ENCODE measurements at regions not wholly inside any gene's neighbourhood (a gene's known extent, or its start where the extent isn't known, plus 50 kb on each side); places are given as distances from the start of the nearest gene placed in this dataset.

DNA sequence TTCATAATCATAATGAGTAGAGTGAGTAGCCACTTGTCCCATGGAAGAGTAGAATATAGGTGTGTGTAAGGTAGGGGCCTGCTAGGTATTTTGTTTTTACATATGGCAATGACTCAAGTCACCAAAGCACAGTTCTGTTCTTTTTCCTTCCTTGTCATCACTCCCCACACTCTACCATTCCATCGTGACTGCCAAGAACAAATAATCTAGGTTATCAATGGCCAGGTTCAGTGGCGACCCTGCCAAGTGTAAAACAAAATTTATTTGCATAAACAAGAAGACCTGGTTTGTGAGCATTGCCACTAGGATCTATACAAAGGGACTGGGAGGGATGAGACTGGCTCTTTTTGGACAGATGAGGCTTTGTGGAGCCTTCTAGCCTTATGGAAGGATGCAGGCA is 55.2 kb upstream of the RANBP3L start:
- TF ChIP-seq, protein P1, sequence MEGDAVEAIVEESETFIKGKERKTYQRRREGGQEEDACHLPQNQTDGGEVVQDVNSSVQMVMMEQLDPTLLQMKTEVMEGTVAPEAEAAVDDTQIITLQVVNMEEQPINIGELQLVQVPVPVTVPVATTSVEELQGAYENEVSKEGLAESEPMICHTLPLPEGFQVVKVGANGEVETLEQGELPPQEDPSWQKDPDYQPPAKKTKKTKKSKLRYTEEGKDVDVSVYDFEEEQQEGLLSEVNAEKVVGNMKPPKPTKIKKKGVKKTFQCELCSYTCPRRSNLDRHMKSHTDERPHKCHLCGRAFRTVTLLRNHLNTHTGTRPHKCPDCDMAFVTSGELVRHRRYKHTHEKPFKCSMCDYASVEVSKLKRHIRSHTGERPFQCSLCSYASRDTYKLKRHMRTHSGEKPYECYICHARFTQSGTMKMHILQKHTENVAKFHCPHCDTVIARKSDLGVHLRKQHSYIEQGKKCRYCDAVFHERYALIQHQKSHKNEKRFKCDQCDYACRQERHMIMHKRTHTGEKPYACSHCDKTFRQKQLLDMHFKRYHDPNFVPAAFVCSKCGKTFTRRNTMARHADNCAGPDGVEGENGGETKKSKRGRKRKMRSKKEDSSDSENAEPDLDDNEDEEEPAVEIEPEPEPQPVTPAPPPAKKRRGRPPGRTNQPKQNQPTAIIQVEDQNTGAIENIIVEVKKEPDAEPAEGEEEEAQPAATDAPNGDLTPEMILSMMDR (IDR thresholded peaks at IDR 0.05), result no peak
- no peak for TF ChIP-seq POLR2AphosphoS5 (IDR thresholded peaks at IDR 0.05)
